ENCODE measurements at regions not wholly inside any gene's neighbourhood (a gene's known extent, or its start where the extent isn't known, plus 50 kb on each side); places are given as distances from the start of the nearest gene placed in this dataset.

DNA sequence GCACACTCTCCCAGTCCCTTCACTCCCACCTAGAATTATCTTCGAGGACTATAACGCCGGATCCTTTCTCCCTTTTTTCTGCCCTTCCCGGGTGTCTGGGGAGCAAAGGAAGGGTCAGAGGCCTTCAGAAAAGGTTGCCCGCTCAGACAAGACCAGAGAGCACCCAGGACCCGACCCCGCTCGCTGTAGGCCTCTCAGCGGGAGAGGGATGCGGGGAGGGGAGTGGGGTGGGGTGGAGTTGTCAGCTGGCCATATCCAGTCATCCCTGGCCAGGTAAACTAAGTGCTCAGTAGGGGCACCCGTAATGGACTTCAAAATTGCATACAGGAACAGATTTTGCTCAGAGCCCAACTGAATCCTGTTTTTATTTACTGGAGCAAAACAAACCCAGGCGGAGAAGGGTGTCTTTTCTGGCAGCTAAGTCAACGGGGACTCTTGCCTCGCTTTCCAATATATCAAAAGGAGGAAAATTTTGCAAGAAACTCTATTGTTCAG lies 65.0 kb downstream of the NOL4 start:
- no peak for DNase-seq (ENCODE audit: low read depth)

DNA sequence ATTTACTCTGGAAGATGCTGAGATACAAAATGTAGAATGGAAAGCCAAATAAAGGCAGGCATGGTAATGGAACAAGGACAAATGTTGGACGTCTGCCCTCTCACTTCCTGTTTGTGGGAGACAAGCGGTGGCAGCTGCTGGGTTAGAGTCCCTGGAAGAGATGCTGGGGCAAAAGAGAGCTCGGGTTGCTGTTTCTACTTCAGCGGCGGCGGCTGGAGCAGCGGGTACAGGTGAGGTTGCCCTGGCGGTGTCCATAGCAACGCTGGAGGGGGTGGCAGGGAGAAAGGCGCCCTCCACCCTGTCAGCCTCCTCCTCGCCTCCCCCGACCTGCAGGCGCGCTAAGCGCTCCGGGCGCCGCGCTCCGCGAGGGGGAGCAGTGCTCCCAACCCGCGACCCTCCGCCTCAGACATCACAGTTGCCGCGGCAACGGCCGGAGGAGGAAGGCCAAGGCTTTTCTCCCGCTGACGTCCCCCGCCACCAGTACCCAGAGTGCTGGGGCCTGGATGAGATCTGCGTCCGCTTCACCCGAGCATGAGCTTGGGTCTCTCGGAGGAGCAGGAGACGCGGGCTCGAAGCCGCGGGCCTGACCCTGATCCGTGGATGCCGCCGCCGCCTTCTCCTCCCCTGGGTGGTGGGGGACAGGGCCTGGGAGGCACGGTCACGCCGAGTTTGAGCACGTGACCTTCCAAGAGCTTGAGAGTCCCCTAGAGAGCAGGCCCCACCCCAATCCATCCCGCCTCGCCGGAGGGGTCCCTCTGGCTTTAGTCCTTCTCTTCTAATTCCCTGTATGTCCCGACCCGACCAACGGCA lies 65.6 kb downstream of the NOL4 start:
- DNase-seq (ENCODE audit: low read depth), result peak; percentile 6

DNA sequence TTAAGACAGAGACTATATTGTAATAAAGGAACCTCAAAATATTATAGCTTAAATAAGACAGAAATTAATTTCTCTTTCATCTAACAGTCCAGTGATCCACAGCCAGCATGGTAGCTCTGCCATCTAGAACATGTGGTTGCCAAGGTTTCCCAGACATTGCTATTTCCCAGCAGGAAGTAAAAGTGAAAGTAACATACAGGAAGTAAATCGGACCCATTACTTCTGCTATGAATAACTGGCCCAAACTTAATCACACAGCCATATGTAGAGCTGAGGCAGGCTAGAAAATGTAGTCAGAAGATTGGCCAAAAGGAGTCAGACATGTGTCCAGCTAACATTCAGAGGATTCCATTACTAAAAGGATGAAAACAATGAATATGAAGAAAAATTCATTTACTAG lies 71.0 kb downstream of the NOL4 start:
- peak; percentile 37 for DNase-seq (ENCODE audit: low read depth)

DNA sequence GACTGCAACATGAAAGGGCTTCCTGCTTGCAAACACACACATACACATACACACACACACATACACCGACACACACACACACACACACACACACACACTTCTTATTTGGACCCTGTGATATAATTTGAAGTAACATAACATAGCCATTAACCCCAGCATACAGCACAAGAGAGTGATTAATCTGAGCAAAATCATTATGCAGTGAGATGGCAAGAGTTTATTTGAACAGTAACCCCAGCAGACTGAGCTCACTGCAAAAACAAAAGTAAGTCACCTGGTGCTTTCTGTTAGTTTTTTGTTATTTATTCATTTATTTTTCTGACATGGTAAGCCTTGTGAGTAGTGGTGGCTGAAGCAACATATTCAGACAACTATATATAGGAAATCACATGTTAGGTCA lies 93.7 kb downstream of the NOL4 start:
- DNase-seq (ENCODE audit: low read depth), result no peak

DNA sequence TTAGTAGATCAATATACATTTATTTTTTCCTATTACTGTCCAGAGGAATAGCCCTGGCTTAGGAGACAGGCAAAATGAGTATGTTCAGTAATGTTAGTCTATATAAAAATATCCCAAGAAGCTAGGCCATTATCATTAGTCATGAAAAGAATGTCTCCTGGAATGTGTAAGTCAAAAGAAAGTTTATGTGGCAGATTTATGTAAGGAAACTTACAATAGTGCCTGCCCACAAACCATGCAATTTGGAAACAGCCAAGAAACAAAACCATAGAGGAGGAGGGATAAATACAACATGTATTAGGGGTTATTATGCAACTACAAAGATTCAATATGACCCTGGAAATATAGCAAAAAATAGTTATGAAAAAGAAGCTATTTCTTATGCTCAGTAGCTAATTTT lies 96.3 kb downstream of the NOL4 start:
- no peak for DNase-seq (ENCODE audit: low read depth)

DNA sequence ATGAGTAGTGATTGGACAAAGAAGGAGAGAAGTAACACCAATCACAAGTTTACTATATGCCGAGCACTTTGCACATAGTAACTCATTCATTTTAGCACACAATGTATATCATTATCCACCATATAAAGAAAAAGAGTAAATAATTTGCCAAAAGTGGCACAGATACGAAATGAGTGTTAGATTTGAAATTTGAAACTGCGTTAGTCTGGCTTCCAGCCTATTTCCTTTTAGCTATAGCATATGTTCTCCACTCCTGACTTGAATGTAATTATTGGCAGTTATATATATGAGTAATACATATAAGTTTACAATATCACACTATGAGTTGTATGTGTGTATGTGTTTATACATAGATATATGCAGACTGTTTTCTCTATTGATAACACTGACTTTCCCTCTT lies 98.6 kb downstream of the NOL4 start:
- DNase-seq (ENCODE audit: low read depth), result no peak

DNA sequence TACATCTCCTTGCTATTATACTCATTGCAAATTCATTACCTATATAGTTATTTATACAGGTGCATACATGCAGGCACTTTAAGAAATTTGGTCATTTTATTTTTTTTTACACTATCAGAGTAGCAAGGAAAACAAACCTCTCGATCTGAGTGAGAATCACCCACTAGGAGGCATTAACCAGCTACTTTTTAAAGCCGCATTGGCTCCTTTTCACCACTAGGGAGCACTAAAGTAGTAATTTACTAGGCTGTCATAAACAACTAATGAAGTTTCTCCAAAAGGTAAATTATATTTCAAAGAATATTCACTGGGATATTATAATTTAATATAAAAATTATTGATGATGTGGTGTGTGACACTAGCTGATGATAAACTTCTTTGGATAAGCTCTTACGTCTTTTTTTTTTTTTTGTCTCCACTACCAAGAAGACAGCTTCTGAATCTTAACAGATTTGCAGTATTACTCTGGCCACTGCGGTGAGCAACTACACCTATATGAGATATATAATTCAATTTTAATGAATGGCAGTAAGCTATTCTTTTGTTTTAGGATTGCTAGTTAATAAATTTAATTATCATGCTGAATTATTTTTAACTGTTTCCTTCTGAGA lies 101.9 kb downstream of the NOL4 start:
- DNase-seq (ENCODE audit: low read depth), result peak; percentile 24

DNA sequence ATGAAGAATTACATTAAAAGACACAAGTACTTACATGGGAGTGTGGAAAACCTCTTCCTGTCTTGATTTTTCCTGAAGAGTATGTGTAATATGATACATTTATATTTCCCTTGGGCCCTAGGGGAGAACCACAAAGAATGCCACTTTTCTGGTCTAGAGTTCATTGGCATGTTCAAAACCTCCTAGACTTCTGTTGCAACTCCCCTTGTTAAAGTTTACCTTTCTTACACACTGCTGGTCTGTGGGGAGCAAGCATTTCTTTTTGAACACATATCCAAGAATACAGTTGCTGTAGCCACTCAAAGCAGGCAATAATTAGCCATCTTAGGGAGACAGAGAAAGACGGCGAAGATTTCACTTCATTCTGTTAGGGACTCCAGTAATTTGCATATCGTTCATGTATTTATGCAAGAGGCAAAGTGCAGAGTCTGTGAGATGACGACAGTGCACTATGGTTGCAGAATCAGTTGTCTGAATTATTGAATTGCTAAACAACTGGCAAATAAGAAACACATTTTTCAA lies 103.5 kb downstream of the NOL4 start:
- DNase-seq (ENCODE audit: low read depth), result peak; percentile 26

DNA sequence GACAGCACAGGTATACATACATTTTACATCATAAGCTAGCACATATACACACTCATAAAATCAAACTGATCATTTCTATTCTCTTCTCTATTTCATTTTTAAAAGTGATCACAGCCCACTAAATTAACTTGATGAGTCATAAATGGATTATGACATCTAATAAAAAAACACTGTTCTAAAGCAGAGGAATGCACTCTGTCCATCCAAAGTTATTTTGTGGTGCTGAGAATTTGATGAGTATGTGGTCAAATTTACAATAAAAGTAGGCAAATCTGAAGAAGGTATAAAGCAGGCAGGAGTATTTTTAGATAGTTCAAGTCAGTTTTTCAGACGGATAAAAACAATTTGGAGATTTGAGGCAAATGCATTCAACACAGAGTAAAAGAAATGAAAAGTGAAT lies 104.4 kb downstream of the NOL4 start:
- DNase-seq (ENCODE audit: low read depth), result no peak

DNA sequence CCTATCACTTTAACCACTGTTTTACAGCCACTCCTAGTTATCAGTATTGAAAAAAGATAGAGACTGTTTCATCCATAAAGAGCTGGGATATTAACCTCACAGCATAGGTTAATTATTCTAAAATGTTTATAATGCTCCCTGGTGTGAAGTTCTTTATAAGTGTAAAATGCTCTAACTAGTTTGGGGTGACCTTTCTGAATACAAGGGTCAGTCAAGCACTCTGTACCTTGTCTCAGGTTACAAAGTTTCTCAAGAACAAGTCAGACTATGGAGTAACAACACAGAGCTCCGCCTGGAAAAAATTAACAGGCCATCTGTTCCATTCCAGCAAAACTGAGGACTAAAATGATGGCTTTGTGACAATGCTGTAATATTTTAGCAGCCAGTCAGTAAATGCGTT lies 107.4 kb downstream of the NOL4 start:
- DNase-seq (ENCODE audit: low read depth), result no peak

DNA sequence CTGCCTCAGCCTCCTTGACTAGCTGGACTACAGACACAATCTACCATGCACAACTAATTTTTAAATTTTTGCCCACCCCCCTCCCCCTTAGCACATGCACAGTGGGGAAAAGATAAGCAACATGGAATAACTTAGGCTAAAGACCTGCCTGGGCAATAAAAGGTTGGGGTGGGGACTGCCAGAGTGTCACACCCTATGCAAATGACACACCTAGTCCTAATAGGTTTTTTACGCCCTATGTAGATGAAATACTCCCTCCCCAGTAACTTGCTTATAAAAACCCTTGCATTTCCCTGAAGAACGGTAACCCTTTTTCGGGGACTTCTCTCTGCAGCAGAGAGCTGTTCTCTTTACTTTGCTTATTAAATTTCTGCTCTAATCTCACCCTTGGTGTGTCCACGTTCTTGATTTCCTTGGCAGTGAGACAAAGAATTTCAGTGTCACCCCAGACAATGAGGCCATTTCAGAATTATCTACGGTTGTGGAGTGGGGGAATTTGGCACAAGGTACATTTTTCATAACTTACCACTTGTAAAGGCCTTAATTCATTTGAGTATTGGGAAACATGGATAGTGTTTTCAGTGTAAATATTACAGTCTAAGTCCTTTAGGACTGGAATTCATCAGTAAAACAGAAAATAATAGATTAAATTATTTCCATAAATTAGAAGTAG lies 109.2 kb downstream of the NOL4 start:
- no peak for DNase-seq (ENCODE audit: low read depth)

DNA sequence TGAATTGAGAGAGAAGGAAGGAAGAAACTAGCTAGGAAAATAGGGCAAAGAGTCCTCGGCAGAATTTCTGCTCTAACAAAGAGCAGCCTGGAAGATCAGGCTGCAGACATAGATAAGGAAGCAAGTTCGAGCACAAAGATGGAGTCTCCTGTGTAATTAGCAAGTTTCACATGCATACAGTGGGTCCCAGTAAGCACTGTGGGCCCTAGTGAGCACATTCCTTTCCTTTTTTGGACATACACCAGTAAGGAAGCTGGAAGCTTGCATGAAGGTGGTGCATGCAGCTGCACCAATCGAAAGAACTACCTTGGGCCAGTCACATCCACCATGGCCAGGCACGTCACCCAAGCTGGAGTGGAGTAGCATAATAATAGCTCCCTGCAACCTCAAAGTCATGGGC lies 109.7 kb downstream of the NOL4 start:
- no peak for DNase-seq (ENCODE audit: low read depth)

DNA sequence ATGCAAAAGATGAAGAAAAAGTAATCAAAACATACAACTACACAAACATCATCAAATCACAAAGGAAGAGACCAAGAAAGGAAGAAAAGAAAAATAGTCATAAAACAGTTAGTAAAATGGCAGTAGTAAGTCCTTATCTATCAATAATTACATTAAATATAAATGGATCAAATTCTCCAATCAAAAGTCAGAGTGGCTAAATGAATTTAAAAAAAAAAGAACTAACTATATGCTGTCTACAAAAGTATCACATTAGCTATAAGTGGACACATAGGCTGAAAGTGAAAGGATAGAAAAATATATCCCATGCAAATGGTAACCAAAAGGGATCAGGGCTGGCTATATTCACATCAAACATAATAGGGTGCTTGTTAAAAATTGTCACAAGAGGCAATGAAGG lies 116.5 kb downstream of the NOL4 start:
- no peak for DNase-seq (ENCODE audit: low read depth)

DNA sequence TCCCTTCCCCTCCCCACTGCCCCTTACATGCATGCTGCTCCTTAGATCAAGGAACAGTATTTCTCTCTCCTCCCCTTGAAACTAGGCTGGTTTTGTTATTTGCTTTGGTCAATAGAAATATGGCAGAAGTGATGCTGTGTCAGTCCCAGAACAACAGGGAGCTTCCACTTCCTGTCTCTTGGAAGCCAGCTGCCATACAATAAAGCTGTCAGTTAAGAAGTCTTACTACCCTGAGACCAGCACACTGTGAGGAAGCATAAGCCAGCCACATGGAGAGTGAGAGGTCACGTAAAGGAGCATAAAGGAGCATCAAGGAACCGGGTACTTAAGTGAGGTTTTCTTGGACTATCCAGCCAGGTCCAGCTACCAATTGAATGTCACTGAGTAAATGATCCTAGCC lies 126.6 kb downstream of the NOL4 start:
- DNase-seq (ENCODE audit: low read depth), result no peak

DNA sequence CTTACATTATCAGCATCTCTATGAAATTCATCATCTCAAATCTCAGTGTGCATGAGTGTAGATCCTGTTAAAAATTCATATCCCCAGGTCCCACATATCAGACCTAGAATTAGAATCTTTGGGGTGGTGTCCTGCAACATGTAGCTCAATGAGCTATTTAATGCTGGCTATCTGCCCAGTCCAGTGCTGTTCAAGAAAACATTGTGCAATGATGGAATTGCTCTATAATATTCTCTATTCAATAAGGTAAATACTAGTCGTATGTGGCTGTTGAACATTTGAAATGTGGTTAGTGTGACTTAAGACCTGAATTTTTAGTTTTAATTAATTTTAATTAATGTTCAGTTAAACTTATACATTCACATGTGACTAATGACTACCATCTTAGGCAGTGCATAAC lies 127.4 kb downstream of the NOL4 start:
- DNase-seq (ENCODE audit: low read depth), result no peak

DNA sequence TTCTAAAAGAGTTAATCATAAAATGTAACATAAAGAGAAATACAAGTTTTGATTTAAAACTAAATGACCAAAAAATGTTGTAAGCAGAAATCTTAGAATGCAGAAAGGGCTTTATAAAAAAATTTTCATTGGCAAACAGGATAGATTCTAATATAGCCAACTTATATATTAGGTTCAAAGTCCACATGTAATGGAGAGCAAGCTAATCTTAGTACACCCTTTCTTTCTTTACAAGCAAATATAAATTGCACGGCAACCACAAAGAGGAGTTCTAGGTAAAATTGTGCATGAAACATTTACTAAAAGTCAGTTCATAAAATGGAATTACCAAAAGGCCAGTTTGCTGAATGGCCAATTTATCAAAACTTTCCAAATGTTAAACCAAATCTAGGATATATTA lies 130.6 kb downstream of the NOL4 start:
- DNase-seq (ENCODE audit: low read depth), result no peak

DNA sequence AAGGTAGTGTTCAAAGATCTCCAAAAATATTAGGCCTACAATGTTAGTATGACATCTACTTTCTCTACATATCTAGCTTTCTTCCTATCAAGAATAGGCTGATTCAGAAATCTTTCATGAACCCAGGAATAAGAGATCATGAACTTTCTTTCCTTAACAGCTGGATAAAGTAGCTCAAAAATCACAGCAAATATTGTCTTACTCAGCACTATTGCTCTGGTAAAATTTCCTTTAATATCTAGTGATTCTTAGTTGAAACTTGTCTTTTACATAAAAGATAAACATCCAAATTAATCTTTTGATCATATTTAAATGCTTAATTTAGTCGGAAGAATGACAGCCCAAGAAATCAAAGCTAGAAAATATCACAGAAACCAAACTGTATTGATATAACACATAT lies 131.9 kb downstream of the NOL4 start:
- no peak for DNase-seq (ENCODE audit: low read depth)

DNA sequence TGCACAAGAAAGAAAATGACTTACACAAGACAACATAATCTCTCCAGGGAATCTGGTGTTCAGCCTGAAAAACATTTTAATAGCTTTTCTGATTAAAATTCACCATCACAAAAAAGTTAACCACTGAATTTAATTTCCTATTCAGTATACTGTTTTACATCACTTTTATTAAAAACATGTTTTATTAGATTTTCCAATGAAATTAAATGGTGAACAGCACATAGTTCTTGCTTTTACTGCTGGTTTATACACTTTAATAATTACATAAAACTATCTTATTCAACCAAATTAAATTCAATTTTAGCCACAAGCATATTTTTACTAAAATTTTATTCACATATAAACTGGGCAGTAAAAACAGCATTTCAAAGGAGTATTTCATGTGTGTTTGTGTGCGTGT lies 138.3 kb downstream of the NOL4 start:
- no peak for DNase-seq (ENCODE audit: low read depth)

DNA sequence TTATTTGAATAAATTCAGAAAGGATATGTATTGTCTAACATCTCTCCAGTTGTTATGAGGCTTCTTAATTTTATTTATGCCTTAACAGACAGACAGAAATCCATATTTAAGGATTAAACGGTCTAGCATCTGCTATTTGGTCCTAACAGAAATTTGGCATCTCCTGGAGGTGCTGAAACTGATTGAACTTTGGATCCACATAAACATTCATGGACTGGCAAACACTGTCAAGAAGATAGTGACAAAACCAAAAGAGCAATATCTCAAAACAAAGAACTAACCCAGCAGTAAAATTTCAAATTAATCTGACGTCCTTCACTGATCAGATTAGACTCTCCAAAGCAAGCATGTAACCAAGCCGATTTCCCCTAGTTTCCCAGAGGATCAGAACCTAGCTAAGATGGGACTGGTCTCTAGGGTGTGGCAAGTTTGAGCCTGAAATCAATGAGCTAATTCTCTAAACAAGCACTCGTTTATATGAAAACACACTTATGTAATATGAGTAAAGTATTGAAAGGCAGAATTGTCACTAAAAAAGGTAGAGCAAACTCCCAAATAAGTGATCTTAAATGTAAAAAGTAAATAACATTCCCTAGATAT lies 139.5 kb downstream of the NOL4 start:
- no peak for DNase-seq (ENCODE audit: low read depth)

DNA sequence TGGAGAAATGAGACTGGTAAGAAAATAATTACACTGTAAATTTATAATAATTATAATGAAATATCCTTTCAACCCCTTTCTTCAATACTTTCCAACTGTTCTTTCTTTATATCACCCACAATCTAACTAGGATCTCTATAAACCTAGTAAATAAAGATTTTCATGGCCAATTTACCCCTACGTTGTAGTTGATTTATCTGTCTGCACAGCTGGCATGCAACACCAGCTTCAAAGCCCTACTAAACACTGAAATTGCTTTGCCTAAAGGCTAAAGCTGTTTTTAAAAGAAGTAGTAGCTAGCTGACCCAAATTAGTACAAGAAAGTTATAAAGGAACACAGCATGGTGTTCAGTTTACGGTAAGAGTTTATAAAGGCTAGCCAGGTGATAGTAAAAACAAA lies 140.1 kb downstream of the NOL4 start:
- no peak for DNase-seq (ENCODE audit: low read depth)

DNA sequence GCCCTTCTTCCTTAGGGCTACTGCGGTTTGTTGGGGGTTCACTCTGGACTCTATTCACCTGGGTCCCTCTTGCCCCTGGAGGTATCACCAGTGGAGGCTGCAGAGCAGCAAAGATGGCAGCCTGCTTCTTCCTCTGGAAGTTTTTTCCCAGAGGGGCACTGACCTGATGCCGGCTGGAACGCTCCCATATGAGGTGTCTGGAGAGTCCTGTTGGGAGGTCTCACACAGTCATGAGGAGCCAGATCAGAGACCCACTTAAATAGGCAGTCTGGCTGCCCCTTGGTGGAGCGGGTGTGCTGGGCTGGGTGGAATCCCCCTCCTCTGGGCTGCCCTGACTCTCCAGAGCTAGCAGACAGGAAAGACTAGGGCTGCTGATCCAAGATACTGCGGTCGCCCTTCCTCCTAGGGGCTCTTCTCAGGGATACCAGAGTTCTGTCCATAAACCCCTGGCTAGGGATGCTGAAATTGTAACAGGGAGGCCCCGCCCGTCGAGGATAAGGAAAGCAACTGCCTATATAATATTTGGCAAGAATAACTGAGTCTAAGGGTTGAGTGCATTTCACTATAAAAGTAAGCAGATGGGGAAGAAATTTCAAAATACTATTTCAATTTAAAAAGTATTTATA lies 140.7 kb downstream of the NOL4 start:
- no peak for DNase-seq (ENCODE audit: low read depth)

DNA sequence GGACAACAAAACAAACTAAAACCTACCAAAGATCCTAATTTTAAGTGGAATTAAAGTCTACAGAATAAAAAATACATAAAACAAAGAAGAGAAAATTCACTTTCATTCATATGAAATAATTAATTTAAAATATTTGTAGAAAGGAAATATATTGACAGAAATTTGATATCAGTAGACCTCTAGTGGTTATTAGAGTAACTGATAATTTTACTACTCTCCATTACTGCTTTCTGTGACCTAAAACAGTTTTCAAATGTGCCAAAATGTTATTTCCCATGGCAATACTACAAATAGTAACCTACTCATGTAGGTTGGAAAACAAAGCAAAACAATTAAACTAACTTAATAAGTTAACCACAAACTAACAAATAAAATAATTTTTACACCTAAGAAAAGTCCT lies 147.1 kb downstream of the NOL4 start:
- DNase-seq (ENCODE audit: low read depth), result no peak

All from M059J (cell line).